SW 1271 (cell line): ENCODE measurements at regions not wholly inside any gene's neighbourhood (a gene's known extent, or its start where the extent isn't known, plus 50 kb on each side); places are given as distances from the start of the nearest gene placed in this dataset.

Experiments used
- DNase-seq, 2 experiments: peaks; one replicate each; lab custom pipeline; 2025; lab: John Stamatoyannopoulos, UW

DNA sequence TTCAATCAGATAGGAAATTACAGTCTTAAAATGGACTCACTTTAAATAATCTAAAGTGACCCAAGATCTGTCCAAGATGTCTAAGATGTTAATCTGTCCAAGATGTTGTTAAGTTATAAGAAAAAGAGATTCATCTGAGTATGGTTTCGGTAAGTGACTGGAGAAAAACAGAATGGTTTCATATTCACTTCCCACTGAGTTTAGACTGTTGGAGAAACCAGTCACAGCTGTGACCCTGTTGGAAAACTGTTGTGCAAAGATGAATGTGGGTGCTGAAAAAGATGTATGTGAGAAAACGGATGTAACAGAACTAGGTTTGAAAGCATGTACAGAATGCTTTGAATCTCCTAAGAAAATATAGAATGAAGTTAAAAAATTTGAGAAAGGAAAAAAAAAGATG is 325.9 kb downstream of the COL12A1 start:
- no peak for DNase-seq

DNA sequence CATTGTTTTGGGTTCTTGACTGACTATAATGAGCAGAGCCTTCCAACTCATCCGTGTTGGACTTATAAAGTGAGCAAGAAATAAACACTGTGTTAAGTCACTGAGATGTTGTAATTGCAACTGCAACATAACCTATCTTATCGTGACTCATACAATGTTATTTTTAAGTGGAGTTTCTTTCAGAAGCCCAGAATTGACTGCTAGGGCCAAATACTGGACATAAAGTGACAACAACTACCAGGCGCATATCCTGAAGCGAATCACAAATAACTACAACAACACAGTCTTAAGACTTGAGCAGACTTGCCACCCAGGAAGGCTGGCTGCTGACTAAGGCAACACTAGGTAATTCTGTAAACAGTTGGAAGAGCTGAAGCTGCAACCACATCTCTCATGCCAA is 326.6 kb downstream of the COL12A1 start:
- no peak for DNase-seq

DNA sequence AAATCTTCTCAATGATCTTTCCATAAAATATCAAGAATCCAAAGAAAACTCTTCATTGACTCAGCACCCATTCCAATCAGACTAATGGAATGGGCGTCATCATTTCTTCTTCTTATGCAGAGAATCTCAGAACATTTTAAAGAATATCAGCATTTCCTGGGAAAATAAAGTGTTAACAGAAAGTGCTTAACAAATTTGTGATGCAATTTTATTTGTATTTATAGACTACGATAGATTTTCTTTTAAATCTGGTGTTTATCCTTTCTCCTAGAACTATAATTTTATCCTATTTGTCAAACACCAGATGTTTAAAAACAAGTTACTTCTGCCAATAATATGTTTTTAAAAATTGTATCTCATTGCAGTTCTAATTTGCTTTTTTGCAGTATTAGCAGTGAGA is 330.7 kb downstream of the COL12A1 start:
- no peak for DNase-seq

DNA sequence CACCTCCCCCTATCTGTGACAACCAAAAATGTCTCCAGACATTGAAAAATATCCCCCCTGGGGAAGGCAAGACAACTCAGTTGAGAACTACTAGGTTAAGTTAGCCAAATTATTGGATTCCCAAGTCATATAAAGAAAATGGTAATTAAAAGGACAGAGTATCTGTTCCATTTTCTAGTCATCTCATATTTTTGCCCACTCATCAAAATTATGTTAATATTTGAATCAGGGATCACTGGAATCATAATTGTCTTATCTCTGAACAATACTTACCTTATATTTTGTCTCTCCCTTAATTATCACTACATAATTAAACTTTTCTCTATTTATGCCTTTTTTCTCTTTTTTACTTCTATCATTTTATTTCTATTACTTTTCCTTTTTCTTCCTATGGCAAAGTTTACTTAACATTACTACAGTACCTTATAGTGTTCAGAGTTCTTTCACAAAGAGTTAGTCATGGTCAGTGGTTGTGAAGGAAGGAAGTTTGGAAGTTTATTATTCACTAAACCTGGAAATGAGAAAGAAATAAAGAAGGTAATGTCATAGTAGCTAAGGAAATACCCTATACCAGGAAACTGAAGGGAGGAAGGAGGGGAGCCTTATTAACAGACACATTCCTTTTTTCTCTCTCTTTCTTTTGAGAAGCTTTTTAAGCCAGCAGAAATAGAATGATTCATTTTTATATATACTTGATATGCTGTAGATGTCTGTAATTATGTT is 332.9 kb downstream of the COL12A1 start:
- no peak for DNase-seq

DNA sequence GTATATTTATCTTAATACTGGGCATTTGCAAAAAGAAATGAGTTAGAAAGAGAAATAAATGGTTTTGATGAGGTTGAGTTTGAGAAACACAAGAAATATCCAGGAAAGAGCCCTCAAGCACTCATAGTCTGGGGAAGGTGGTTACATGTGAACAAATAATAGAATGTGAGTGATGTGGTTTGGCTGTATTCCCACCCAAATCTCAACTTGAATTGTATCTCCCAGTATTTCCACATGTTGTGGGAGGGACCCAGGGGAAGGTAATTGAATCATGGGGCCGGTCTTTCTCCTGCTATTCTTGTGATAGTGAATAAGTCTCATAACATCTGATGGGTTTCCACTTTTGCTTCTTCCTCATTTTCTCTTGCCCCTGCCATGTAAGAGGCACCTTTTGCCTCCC is 334.1 kb downstream of the COL12A1 start:
- DNase-seq: no peak

DNA sequence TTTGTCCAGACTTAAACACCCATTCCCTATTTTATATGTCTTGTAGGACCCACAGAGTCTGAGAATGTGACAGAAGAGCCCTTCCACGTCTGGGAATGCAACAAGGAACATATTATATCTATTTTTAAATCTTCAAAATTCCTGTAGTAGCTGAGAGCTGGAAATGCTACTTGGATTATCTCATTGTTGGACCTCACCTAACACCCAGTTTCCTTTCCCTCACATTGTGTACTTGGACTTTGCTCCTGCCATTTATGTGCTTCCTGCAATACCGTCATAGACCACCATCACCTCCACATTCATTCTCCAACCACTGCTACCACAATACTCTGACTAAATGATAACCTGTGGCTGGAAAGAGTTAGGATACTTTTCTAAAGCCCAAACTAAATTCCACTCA is 335.4 kb downstream of the COL12A1 start:
- no peak for DNase-seq

DNA sequence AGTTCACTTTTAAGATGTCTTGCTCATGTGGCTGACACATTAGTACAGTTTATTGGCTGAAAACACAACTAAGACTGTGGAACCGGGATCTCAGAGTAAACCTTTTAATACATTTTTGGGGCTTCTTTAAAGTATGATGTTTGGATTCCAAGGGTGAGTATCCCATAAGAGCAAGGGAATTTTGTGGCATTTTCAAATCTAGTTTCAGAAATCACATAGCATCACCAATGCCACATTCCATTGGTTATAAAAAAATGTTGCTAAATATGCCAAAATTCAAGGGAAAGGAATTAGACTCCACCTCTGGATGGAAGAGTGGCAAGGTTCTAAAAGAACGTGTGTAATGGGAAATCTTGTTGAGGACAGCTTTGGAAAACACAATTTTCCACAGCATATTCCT is 338.6 kb downstream of the COL12A1 start:
- DNase-seq: no peak

DNA sequence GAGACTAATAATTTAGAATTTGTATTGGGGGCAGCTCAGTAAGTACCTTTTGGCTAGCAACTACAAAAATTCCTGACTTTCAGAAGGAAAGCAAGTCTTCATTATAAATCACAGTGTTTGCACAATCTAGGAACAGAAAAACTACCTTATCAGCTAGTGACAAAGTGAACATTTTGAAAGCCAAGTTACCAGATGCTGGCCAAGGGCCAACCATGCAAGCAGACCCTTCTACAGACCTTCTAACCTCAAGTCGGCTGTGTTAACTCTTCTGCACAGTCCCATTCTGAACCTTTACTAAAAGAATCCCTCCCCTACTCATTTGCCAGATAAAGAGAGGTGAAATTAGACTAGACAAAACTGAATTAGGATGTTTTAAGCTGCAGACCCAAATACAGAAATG is 341.9 kb downstream of the COL12A1 start:
- no peak for DNase-seq

DNA sequence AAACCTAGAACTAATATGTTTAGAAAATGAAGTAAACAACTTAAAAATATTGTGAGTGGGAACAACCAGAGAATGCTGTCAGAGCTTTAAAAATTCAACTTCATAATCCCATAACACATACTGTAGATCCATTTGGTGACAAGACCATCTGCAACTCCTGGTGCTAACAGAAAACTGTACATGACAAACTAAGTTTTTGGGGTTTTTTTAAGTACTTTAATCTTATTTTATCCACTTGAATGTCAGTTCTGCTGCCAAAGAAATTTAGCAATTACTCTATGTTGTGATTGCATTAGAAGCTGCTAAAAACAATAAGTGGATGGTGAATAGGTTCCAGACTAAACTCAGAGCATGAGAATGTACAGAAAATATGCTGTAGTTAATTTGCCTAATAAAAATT is 345.4 kb downstream of the COL12A1 start:
- no peak for DNase-seq

DNA sequence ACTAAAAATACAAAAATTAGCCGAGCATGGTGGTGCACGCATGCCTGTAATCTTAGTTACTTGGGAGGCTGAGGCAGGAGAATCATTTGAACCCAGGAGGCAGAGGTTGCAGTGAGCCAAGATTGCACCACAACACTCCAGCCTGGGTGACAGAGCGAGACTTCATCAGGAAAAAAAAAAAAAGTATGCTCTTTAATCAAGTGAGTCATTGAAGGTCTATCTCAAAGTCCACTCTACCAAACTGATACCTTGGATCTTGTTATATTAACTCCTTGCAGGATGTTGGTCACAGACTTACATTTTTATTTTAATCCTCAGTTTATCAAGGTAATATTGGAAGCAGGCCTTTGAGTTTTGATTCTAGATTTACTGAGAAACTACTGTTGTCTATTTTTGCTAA is 348.7 kb downstream of the COL12A1 start:
- no peak for DNase-seq

DNA sequence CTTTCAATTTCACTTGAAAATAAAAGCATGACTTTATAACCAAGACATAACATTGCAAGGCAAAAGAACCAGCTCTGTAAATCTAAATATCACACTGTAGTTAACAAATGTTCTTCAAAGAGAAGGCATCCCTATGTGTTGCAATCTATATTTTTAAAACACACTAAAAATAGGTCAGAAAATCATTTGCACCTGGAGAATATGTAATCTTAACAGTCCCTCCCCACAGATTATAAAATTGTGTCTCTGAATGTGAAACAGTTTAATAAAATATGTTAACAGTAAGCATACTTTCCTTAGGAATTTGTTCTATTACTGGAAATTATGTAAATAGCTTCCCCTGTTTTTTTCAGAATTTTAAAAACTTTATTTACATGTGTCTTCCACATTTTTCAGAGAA is 351.9 kb downstream of the COL12A1 start:
- DNase-seq: no peak

DNA sequence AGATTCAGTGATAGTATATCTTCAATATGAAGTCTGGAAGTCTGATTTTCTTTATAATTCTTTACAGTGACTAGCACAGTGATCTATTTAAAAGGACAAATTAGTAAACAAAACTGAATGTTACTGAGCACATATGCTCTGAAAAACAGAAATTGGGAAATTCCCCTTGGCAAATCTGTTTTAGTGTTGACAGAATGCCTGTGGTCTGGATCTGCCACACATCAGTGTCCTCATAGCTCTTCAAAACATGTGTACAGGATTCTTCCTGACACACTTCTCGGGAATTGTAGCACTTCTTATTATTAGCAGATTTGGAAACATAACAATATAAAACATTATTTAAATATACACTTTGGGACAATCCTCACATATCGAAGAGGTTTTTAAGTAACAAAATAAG is 354.3 kb downstream of the COL12A1 start:
- no peak for DNase-seq

DNA sequence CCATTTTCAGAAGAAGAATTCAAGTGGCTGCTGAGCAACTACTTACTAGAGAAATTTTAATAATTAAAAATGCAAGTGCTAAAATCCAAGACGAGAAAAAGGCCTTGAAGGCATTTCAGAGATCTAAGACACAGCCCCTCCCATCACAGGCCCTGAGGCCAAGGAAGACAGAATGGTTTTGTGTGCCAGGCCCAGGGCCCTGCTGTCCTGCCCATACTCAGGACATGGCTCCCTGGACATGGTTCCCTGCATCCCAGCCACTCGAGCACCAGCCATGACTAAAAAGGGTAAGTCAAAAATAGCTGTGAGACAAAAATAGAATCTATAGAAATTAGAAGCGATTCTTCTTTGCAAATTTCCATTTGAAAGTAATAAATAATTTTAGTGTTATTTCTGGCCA is 364.9 kb downstream of the COL12A1 start:
- DNase-seq: no peak

DNA sequence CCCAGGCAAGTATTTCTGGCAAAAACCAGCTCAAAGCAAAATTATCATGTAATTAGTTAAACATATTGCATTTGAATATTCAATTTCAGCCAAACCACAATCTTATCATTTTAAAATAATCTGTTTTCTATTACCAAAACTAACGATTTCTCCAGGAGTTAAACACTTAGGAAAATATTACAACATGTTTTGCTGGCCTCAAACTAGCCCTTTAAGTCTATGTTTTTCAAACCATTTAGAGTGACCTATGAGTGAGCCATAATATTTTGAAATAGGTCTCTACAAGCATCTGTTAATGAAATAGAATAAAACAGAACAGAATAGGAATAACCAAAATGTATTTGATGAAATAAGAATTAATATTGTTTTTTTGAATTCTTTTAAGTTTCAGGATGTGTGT is 370.9 kb downstream of the COL12A1 start:
- DNase-seq: no peak

DNA sequence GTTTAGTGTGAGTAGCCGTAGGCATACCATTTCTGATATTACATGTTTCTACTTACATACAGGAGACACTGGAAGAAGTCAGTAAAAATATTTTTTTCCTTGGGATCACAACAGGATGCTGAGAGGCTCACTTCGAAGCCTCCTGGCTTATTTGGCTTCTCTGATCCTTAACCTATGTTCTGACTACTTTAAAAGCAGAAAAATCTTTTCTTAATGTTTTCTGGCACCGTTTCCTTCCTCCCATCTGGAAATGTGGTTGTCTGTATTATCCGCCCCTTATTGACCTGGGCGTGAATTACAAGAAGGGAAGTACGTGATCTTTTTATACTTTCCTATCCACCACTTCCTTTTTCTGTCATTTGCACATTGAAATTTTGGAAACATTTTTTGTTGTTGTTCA is 379.6 kb downstream of the COL12A1 start:
- DNase-seq: no peak

DNA sequence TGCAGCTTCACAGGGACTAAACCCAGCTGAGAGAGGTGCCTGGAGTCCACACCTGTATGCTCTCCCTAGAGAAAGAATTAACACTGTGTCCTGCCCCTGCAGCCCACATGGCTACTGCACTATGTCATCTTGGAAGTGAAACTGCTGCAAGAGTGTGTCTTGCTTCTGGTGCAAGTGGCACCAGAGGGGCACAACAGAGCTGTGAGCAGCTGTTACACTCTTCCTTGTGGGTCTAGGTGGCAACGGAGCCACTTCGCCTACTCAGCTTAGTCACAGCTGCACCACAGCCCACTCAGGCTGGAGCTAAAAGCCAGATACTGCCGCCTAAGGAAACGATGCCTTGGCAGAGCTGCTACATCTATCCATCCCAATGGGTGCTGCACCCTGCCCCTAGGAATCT is 391.4 kb downstream of the COL12A1 start:
- no peak for DNase-seq

DNA sequence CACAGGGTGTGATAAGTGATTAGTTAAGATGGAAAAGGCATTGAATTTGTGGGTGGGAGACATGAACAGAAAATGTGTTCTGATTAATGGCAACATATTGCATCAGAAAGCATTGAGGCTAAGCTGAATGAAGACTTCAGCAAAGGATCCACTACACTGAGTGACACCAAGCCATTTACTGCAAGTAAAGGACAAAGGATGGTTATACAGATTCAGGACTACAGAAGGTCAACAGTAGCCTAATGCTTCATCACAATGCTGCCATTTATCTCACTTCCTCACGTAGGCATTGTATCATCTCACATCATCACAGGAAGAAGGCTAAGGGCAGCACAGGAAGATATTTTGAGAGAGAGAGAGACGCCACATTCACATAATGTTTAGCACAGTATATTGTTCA is 398.2 kb downstream of the COL12A1 start:
- DNase-seq: no peak

DNA sequence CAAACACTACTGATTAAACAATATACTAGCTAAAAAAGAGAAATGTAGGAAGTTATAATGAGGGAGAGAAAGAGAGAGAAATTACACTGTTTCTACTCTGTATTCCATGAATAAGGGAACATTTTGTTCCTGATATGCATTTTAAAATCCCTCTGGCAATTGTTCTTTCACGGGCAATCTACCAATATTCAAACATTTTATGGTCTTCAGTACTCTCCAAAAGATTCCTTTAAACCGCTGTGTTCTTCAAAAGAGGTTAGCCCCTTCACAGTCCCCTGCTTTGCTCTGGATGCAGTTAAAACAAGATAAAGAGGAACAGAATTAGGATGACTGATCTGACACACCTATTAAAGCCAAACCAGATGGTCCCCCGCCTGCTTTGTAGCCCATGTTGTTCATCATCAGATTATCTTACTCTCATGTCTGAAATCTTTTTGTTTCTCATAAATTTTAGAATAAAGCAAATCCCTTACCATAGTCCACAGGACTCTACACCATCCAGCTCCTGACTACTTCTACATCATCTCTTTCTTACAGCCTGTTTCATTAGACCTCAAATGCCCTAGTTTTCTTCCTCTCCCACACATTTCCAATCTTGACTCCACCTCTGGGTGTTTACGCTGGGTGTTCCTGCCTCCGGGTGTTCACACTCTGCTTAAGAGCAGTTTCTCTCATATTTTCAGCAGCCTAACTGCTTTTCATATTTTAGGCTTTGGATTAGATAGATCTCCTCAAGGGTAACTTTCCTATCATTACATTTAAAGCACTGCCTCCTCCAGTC is 399.7 kb downstream of the COL12A1 start:
- no peak for DNase-seq

DNA sequence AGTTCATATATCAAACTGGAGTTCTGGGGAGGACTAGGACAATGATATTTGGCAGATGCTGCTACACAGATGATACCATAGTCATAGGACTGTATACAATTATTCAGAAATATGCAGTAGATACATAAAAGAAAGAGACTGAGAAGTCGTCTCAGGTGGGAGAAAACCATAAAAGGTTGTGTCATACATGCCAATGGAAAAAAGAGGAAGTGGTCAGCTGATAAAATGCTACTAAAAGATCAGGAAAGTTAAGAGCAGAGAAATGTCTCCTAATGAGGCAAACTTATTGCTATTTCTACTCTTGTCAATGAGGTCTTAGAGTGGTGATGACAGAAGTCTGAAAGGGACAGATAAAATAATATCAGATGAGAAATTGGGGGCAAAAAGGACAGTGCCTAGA is 407.6 kb downstream of the COL12A1 start:
- DNase-seq: no peak

DNA sequence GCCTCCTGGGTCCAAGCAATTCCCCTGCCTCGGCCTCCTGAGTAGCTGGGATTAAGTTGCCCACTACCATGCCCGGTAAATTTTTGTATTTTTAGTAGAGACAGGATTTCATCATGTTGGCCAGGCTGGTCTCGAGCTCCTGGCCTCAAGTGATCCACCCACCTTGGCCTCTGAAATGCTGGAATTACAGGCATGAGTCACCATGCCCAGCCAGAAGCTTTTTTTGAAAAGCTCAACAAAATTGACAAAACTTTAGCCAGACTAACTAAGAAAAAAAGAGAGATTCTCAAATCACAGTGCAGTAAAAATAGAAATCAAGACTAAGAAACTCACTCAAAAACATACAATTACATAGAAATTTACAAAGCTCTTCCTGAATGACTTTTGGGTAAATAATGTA is 420.6 kb downstream of the COL12A1 start:
- no peak for DNase-seq

DNA sequence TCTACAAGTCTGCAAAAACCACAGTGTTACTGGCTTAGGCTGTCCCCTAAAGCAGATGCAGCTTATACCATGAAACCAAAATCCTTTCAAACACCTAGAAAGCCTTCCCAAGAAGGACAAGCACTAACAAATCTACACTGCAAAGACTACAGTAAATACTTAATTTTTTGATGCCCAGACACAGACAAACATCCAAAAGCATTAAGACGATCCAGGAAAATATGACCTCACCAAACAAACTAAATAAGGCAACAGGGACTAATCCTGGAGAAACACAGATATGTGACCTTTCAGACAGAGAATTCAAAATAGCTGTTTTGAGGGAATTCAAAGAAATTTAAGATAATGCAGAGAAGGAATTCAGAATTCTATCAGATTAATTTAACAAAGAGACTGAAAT is 423.5 kb downstream of the COL12A1 start:
- no peak for DNase-seq

DNA sequence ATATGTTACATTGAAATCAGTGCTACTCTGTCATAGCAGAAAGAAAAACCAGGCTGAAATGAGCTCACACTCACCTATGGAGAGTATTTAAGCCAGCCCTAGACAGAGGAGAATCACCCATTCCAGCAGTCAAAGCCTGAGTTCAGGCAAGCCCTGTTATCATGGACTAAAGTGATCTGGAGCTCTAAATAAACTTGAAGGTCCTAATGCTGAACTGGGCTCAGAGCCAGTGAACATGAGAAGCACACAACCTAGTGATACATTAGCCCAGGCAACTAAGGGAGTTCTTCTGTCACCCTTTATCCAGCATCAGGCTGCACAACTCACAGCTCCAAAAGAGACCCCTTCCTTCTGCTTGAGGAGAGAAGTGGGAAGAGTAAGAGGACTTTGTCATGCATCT is 425.0 kb downstream of the COL12A1 start:
- no peak for DNase-seq

DNA sequence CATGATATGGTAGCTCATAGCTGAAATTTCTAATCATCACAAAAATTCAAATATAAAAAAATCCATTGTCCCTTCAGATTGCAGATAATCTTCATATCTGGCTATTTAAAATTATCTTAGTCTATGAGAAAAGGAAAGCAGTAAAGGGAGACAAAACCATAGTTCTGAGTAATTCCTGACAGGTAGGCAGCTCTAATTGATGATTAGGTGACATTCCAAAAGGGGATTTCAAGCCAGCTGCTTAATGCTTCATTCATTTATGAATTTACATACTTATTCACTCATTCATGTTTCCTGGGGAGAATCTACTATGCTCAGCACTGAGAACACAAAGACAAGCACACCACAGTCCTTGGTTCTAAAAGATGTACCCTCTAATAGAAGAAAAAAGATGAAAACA is 437.1 kb downstream of the COL12A1 start:
- DNase-seq: no peak

DNA sequence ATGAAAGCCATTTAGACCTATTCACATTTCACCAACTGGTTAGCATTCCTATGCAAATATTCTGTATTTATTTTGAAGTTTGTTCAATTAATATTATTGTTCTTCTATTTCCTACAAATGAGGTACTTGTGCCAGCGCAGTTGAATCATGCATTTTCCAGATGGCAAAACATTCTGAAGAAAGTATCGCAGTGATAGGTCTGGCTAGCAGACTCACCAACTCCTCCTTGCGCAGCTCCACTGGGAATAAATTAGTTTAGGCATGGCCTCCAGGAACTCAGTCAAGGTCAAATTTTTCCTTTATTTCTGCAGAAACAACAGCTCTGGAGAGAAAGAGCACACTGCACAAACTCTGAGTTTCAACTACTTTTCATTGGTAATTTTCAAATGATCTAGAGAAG is 437.7 kb downstream of the COL12A1 start:
- DNase-seq: no peak
